GM21723 (cell line): ENCODE measurements at regions not wholly inside any gene's neighbourhood (a gene's known extent, or its start where the extent isn't known, plus 50 kb on each side); places are given as distances from the start of the nearest gene placed in this dataset.
"Not testable (repeated sequence)": the region's sequence is repeated elsewhere in the genome, so short reads cannot be mapped to it uniquely, and the experiment has no call there.

ENCODE experiments used
- ATAC-seq: cut with Tn5 transposase; IDR thresholded peaks from one replicate; pipeline ENCODE4 v1.9.1; 2021; ENCODE audit warnings: mild to moderate bottlenecking, moderate library complexity; ENCODE audit not compliant: unreplicated experiment

GRCh38 chr16:86222965-86223551 is 287.3 kb upstream of the FOXF1 start:
- no peak for ATAC-seq

DNA sequence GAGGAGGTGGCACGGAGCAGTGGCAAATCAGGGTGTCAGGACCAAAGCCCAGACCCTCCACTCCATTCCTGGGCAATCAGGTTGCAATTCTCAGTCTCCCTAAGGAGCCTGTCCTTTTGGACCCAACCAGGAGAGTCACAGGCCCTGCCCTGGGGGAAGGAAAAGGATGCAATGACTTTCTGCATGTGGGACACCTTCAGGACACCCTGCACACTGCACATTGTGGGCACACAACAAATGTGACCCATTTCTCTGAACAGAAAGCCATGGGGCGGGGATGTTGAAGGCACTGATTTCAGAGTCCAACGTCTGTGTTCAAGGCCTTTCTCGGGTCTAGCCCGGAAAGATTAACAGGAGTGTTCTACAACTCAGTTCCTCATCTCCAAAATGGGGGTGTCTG is 286.2 kb upstream of the FOXF1 start:
- no peak for ATAC-seq

DNA sequence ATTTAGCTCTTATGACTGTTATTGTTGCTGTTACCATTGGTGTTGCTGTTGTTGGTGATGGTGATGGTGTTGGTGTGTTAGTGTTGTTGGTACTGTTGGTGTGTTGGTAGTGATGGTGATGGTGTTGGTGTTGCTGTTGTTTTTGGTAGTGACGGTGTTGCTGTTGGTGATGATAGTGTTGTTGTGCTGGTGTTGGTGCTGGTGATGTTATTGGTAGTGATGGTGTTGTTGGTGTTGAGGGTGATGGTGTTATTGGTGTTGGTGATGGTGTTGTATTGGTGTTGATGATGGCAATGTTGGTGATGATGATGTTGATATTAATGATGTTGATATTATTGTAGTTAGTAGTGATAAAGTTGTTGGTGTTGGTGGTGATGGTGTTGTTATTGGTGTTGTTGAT is 285.7 kb upstream of the FOXF1 start:
- no peak for ATAC-seq

GRCh38 chr16:86225905-86226371 is 284.4 kb upstream of the FOXF1 start:
- no peak for ATAC-seq

GRCh38 chr16:86227041-86227440 is 283.3 kb upstream of the FOXF1 start:
- ATAC-seq, result no peak

- no peak for ATAC-seq
Observed at GRCh38 chr16:86227801-86228200, 282.5 kb upstream of the FOXF1 start.

GRCh38 chr16:86228713-86229112 is 281.6 kb upstream of the FOXF1 start:
- ATAC-seq, result no peak

GRCh38 chr16:86229283-86229682 is 281.0 kb upstream of the FOXF1 start:
- ATAC-seq, result no peak

- no peak for ATAC-seq
Observed at GRCh38 chr16:86229866-86230656, 280.3 kb upstream of the FOXF1 start.

- ATAC-seq, result no peak
Observed at GRCh38 chr16:86231321-86231995, 278.9 kb upstream of the FOXF1 start.

- no peak for ATAC-seq
Observed at GRCh38 chr16:86231996-86232350, 278.4 kb upstream of the FOXF1 start.

DNA sequence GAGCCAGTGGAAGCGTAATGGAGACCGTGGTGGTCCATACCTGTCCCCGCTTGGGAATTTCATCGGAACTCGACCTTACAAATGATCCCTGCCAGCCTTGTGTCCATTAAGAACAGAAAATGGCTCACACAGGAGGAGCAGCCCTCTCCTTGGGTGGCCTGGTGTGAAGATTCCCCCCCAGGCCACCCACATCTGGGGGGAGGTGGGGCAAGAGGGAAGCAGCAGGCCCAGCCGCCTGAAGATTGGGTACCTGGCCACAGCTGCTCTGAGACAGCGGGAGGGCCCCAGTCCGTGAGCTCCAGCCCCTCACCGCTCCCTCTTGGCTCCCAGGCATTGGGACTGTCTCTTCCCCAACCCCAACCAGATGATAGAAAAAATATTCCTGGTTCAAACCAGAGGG is 277.8 kb upstream of the FOXF1 start:
- no peak for ATAC-seq

GRCh38 chr16:86233506-86233905 is 276.8 kb upstream of the FOXF1 start:
- not testable (repeated sequence) for ATAC-seq

DNA sequence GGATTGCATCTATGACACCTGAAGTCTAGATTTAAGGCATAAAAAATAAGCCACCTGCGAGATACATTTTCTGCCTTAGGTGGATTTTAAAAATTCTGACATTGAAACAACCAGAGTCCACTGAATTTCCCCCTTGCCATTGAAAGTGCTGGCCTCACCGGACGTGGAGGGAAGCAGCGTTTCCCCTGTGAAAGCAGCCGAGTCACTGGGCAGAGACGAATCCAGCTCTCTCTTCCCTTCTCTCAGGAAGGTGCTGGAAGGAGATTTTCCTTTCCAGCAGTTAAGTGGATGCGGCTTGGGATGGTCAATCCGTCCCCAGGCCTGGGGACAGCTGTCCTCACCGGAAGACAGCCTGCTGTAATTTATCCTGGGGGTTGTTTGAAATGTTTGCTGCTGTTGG is 270.9 kb upstream of the FOXF1 start:
- no peak for ATAC-seq

GRCh38 chr16:86240716-86241363 is 269.5 kb upstream of the FOXF1 start:
- ATAC-seq, result no peak

DNA sequence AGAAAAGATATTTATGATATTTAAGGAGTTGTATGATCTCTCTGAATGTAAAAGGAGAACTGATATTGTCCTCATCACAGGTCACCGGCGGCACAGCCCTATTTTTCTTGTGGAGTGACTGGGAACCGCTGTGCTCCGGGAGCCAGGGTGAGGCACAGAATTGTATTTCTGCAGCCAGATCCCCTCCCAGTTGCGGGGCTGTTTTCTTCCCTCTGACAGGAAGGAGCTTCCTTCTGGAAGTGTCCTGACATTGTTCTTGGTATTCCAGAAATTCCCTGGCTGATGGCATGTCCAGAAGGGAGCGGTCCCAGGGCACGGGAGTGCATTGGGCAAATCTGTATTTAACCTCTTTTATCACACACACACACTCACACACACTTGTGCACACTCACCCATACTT is 268.6 kb upstream of the FOXF1 start:
- no peak for ATAC-seq

DNA sequence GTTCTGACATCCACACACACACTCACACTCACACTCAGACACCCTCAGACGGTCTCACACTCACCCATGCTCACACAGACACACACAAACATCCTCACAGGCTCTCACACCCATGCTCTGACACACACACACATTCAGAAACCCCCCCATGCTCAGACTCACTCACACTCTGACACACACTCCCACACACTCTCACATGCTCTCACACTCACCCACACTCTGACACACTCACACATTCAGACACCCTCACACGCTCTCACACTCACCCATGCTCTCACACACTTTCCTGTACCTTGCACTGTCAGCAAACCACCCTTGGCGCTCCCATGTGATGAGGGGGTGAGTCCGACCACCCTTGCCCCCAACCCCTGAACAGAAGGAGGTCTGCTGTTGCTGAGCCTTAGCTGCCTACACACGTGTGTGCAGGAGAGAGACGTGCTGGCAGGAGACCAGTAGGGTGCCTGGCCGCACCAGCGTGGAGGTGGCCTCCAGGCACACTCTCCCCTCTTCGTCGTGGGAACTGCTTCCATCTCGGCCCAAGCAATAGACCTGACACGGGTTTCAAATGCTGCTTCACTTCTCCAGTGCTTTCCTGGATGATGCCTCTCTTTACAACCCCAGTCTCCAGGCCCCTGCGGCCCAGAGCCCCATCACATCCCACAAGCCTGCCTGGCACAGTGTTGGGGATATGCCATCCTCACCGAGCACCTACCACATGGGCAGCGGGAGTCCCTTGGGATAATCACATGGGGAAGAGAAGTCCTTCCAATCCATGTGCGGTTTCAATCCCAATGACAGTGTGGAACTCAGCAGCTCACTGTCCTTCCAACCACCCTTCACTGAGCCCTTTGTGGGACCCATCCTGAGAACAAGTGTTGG is 267.8 kb upstream of the FOXF1 start:
- no peak for ATAC-seq

DNA sequence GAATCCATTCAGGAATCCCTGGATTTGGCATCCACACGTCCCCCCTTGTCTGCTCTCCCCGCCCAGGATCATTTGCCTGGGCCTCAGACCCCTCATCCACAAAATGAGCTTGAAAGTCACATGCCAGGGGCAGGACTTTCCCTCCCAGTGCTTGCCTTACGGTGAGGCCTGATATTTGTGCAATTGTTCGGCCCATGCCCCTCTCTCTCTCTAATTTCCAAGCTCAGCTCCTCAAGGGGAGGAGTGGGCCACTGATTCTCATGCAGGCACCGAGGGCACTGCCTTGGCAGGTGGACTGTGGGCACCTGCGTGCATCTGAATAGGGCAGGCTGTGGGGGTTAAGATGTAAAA is 267.2 kb upstream of the FOXF1 start:
- ATAC-seq, result no peak

- ATAC-seq, result no peak
Observed at GRCh38 chr16:86243571-86244154, 266.7 kb upstream of the FOXF1 start.

- no peak for ATAC-seq
Observed at GRCh38 chr16:86244158-86244557, 266.2 kb upstream of the FOXF1 start.
